ENCODE measurements at regions not wholly inside any gene's neighbourhood (a gene's known extent, or its start where the extent isn't known, plus 50 kb on each side); places are given as distances from the start of the nearest gene placed in this dataset.

- H3K27ac ChIP-seq (ENCODE audit: low read depth in 1 of 2, low read length in 2 of 2) = no peak overlapping the region
- TF ChIP-seq SP1 (IDR thresholded peaks at IDR 0.05) = no peak
- TF ChIP-seq CTCF (IDR thresholded peaks at IDR 0.05; ENCODE audit: low read depth, low read length, missing input control) = no peak
- TF ChIP-seq RXRA (IDR thresholded peaks at IDR 0.05) = no peak
- TF ChIP-seq TAF1 (conservative IDR thresholded peaks at IDR 0.05) = no peak
- TF ChIP-seq YY1 (IDR thresholded peaks at IDR 0.05) = no peak
- TF ChIP-seq, protein P1, sequence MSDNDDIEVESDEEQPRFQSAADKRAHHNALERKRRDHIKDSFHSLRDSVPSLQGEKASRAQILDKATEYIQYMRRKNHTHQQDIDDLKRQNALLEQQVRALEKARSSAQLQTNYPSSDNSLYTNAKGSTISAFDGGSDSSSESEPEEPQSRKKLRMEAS (IDR thresholded peaks at IDR 0.05) = no peak
- no peak for TF ChIP-seq RAD21 (IDR thresholded peaks at IDR 0.05)
- no peak for TF ChIP-seq REST (IDR thresholded peaks at IDR 0.05)
- no peaks in the 10 kb centered on the region for H3K27me3 ChIP-seq (ENCODE audit: control insufficient read depth in 4 of 4, insufficient read depth in 4 of 4, low read length in 3 of 4)
- H3K9ac ChIP-seq (ENCODE audit: low read depth in 1 of 2, low read length in 2 of 2) = no peak overlapping the region
- H3K36me3 ChIP-seq (ENCODE audit: control insufficient read depth in 4 of 4, insufficient read depth in 3 of 4, low read depth in 1 of 4, low read length in 3 of 4) = no peaks in the 10 kb centered on the region
- H3K4me1 ChIP-seq (ENCODE audit: control insufficient read depth in 4 of 4, insufficient read depth in 4 of 4, low read length in 3 of 4) = peaks cover 7 to 23% (median 18%) of the 10 kb centered on the region in 4 donors
- DNase-seq (ENCODE audit: low spot score) = no peak
- H3K4me3 ChIP-seq (ENCODE audit: low read depth in 1 of 3, low read length in 3 of 3) = no peak overlapping the region
- whole genome bisulfite sequencing = 73% methylated on average over 3 of the region's 3 CpGs
- H3K9me3 ChIP-seq (ENCODE audit: control insufficient read depth in 4 of 4, low read length in 3 of 4) = no peaks in the 10 kb centered on the region
These were observed 64.8 kb upstream of the BCL6 start for GRCh38 chr3:187810021-187810446.

DNA sequence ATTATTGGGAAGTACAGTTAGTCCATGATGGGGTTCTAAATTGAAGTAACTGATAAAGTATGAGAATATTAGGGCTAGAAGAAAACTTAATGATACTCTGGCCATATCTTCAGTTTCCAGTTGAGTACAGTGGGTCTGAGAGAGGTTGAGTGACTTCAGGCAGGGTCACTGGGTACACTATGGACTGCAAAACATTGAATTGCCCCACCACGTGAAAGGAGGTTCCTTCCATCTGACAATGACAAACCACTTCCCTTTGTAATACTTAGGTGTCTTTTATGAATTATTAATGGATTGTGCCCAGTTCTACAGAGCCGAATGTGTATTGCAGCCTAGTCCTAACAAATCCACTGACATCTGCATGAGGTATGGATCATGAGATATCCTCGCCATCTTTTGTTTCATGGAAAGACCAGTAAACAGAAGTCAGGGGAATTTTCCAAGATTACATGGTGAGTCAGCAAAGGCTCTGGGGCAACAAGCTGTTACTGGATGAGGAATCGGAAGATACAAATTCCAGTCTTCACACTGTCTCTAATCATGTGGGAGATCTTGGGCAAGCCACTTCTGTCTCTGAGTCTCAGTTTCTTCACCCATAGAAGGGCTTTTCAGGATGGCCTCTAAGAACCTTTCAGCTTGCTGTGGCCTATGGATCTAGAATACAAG is 66.5 kb upstream of the BCL6 start:
- Histone ChIP-seq H3K27ac (ENCODE audit: low read depth in 1 of 2, low read length in 2 of 2) (no peak overlapping the region), H3K4me1 (ENCODE audit: control insufficient read depth in 4 of 4, insufficient read depth in 4 of 4, low read length in 3 of 4) (peaks cover 7 to 23% (median 18%) of the 10 kb centered on the region in 4 donors), H3K9me3 (ENCODE audit: control insufficient read depth in 4 of 4, low read length in 3 of 4) (no peaks in the 10 kb centered on the region), H3K36me3 (ENCODE audit: control insufficient read depth in 4 of 4, insufficient read depth in 3 of 4, low read depth in 1 of 4, low read length in 3 of 4) (no peaks in the 10 kb centered on the region), H3K27me3 (ENCODE audit: control insufficient read depth in 4 of 4, insufficient read depth in 4 of 4, low read length in 3 of 4) (no peaks in the 10 kb centered on the region), H3K4me3 (ENCODE audit: low read depth in 1 of 3, low read length in 3 of 3) (no peak overlapping the region), H3K9ac (ENCODE audit: low read depth in 1 of 2, low read length in 2 of 2) (no peak overlapping the region)
- WGBS = 88% methylated on average over 4 of the region's 4 CpGs
- no peak for DNase-seq (ENCODE audit: low spot score)
- TF ChIP-seq TAF1 (conservative IDR thresholded peaks at IDR 0.05) (no peak), JUND (IDR thresholded peaks at IDR 0.05) (no peak), SP1 (IDR thresholded peaks at IDR 0.05) (no peak), ZBTB33 (IDR thresholded peaks at IDR 0.05) (no peak), REST (IDR thresholded peaks at IDR 0.05) (no peak), FOXA1 (IDR thresholded peaks at IDR 0.05) (no peak), FOXA2 (IDR thresholded peaks at IDR 0.05) (no peak), NR2F2 (IDR thresholded peaks at IDR 0.05) (no peak), GABPA (IDR thresholded peaks at IDR 0.05 in 1 of 2, conservative IDR thresholded peaks at IDR 0.05 in 1 of 2) (no peak), HNF4A (conservative IDR thresholded peaks at IDR 0.05) (no peak), CTCF (IDR thresholded peaks at IDR 0.05; ENCODE audit: low read depth, low read length, missing input control) (no peak), RXRA (IDR thresholded peaks at IDR 0.05) (no peak), ATF3 (IDR thresholded peaks at IDR 0.05) (no peak), EGR1 (IDR thresholded peaks at IDR 0.05; ENCODE audit: low read depth in 2 of 2) (no peak)
- TF ChIP-seq, protein P1 (IDR thresholded peaks at IDR 0.05) = no peak

Measured in liver (tissue), 8 donors.